ENCODE measurements at regions not wholly inside any gene's neighbourhood (a gene's known extent, or its start where the extent isn't known, plus 50 kb on each side); places are given as distances from the start of the nearest gene placed in this dataset.

DNA sequence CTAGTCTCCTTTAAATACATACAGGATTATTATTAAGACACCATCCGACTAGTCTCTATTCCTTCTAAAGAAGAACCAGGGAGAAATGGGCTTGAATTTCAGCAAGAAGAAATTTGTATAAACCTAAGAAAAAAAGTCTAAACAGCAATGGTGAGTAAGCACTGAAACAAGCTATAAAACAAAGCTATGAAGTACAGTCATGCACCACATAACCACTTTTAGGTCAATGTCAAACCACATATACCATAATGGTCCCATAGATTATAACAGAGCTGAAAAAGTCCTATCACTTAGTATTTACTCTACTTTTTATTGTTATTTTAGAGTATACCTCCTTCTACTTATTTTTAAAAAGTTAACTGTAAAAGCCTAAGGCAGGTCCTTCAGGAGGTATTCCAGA, 102.0 kb upstream of the NFIB start:
- TF ChIP-seq SIN3A (IDR thresholded peaks at IDR 0.05; ENCODE audit: borderline replicate concordance, insufficient read depth, low read length) (no peak), POLR2AphosphoS5 (IDR thresholded peaks at IDR 0.05; ENCODE audit: low read depth, low read length) (no peak)

- TF ChIP-seq POLR2AphosphoS5 (IDR thresholded peaks at IDR 0.05; ENCODE audit: low read depth, low read length): no peak
These were observed 99.9 kb upstream of the NFIB start for GRCh38 chr9:14413812-14414211.

DNA sequence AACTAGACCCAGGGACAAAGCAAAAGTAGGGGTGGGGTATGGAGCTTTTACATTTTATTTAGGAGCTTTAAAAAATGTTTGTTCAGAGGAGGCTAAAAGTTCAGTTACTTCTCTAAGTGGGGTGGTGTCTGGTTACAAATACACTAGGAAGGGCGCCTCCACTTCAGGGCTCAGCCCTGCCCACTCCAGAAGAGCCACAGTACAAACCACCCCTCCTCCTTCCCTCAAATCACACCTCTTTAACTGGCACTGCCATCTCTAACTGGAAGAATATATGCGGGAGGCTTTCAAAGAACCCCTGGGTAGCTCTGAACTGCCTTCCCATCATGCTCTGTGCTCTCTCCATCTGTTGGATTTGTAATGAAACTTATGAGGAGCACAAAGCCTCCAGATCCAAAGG, 98.8 kb upstream of the NFIB start:
- no peak for TF ChIP-seq POLR2AphosphoS5 (IDR thresholded peaks at IDR 0.05; ENCODE audit: low read depth, low read length)
- TF ChIP-seq SIN3A (IDR thresholded peaks at IDR 0.05; ENCODE audit: borderline replicate concordance, insufficient read depth, low read length): no peak
- TF ChIP-seq, protein P1, sequence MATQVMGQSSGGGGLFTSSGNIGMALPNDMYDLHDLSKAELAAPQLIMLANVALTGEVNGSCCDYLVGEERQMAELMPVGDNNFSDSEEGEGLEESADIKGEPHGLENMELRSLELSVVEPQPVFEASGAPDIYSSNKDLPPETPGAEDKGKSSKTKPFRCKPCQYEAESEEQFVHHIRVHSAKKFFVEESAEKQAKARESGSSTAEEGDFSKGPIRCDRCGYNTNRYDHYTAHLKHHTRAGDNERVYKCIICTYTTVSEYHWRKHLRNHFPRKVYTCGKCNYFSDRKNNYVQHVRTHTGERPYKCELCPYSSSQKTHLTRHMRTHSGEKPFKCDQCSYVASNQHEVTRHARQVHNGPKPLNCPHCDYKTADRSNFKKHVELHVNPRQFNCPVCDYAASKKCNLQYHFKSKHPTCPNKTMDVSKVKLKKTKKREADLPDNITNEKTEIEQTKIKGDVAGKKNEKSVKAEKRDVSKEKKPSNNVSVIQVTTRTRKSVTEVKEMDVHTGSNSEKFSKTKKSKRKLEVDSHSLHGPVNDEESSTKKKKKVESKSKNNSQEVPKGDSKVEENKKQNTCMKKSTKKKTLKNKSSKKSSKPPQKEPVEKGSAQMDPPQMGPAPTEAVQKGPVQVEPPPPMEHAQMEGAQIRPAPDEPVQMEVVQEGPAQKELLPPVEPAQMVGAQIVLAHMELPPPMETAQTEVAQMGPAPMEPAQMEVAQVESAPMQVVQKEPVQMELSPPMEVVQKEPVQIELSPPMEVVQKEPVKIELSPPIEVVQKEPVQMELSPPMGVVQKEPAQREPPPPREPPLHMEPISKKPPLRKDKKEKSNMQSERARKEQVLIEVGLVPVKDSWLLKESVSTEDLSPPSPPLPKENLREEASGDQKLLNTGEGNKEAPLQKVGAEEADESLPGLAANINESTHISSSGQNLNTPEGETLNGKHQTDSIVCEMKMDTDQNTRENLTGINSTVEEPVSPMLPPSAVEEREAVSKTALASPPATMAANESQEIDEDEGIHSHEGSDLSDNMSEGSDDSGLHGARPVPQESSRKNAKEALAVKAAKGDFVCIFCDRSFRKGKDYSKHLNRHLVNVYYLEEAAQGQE (IDR thresholded peaks at IDR 0.05; ENCODE audit: insufficient read depth in 1 of 2, low read depth in 2 of 2, low read length in 2 of 2): no peak
- no peak for TF ChIP-seq TAF1 (IDR thresholded peaks at IDR 0.05; ENCODE audit: borderline replicate concordance, insufficient read depth, low read length)
- no peak for TF ChIP-seq FOXP2 (optimal IDR thresholded peaks at IDR 0.05; ENCODE audit: borderline replicate concordance, extremely low read depth, extremely low read length, insufficient read depth)

DNA sequence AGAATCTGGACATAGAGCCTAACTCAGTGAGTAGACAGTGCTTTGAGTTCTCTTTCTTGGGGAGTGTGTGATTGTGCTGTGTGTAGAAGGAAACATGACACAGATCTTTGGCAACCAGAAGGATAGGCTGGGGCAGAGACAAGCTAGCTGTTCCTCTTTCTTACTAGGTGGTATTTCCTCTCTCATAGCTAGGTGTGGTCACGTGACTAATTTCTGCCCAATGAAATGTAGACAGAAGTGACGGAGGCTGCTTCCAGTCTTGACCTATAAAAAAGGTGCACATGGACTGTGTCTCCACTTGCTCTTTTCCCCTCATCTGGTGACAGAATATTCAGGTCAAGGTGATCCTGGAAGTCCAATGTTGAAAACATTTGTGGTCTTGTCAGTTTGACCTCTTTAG, 92.5 kb upstream of the NFIB start:
- TF ChIP-seq FOXP2 (optimal IDR thresholded peaks at IDR 0.05; ENCODE audit: borderline replicate concordance, extremely low read depth, extremely low read length, insufficient read depth): no peak
- TF ChIP-seq TAF1 (IDR thresholded peaks at IDR 0.05; ENCODE audit: borderline replicate concordance, insufficient read depth, low read length): no peak
- TF ChIP-seq POLR2AphosphoS5 (IDR thresholded peaks at IDR 0.05; ENCODE audit: low read depth, low read length): no peak
- TF ChIP-seq, protein P1 (IDR thresholded peaks at IDR 0.05; ENCODE audit: insufficient read depth in 1 of 2, low read depth in 2 of 2, low read length in 2 of 2): no peak
- TF ChIP-seq SIN3A (IDR thresholded peaks at IDR 0.05; ENCODE audit: borderline replicate concordance, insufficient read depth, low read length): no peak

- TF ChIP-seq TAF1 (IDR thresholded peaks at IDR 0.05; ENCODE audit: borderline replicate concordance, insufficient read depth, low read length) (no peak), POLR2AphosphoS5 (IDR thresholded peaks at IDR 0.05; ENCODE audit: low read depth, low read length) (no peak), FOXP2 (optimal IDR thresholded peaks at IDR 0.05; ENCODE audit: borderline replicate concordance, extremely low read depth, extremely low read length, insufficient read depth) (no peak), SIN3A (IDR thresholded peaks at IDR 0.05; ENCODE audit: borderline replicate concordance, insufficient read depth, low read length) (no peak)
- TF ChIP-seq, protein P1 (IDR thresholded peaks at IDR 0.05; ENCODE audit: insufficient read depth in 1 of 2, low read depth in 2 of 2, low read length in 2 of 2): no peak
These were observed 91.3 kb upstream of the NFIB start for GRCh38 chr9:14405176-14405706.

DNA sequence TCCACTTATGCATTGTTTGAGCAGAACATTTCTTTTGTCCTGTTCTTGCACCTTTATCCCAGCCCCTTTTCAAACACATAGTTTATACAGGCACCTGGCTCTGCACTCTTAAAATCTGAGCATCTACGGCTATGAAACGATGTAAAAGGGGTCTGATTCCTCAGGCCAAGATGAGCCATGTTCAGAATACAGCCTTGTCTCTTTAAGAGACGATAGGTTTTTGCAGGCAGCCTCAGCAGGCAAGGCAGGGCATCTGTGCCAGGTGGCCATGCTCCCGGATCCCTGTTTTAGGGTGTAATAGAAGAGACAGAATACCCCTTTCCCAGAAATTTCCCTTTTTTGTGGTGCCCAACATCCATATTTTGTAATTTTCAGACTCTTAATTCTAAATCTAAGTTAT, 89.1 kb upstream of the NFIB start:
- TF ChIP-seq FOXP2 (optimal IDR thresholded peaks at IDR 0.05; ENCODE audit: borderline replicate concordance, extremely low read depth, extremely low read length, insufficient read depth) (no peak), TAF1 (IDR thresholded peaks at IDR 0.05; ENCODE audit: borderline replicate concordance, insufficient read depth, low read length) (no peak), SIN3A (IDR thresholded peaks at IDR 0.05; ENCODE audit: borderline replicate concordance, insufficient read depth, low read length) (no peak), POLR2AphosphoS5 (IDR thresholded peaks at IDR 0.05; ENCODE audit: low read depth, low read length) (no peak)

GRCh38 chr9:14402583-14402982, 88.6 kb upstream of the NFIB start:
- TF ChIP-seq SIN3A (IDR thresholded peaks at IDR 0.05; ENCODE audit: borderline replicate concordance, insufficient read depth, low read length) (no peak), TAF1 (IDR thresholded peaks at IDR 0.05; ENCODE audit: borderline replicate concordance, insufficient read depth, low read length) (no peak), POLR2AphosphoS5 (IDR thresholded peaks at IDR 0.05; ENCODE audit: low read depth, low read length) (no peak), FOXP2 (optimal IDR thresholded peaks at IDR 0.05; ENCODE audit: borderline replicate concordance, extremely low read depth, extremely low read length, insufficient read depth) (no peak)
